ENCODE measurements at regions not wholly inside any gene's neighbourhood (a gene's known extent, or its start where the extent isn't known, plus 50 kb on each side); places are given as distances from the start of the nearest gene placed in this dataset.

DNA sequence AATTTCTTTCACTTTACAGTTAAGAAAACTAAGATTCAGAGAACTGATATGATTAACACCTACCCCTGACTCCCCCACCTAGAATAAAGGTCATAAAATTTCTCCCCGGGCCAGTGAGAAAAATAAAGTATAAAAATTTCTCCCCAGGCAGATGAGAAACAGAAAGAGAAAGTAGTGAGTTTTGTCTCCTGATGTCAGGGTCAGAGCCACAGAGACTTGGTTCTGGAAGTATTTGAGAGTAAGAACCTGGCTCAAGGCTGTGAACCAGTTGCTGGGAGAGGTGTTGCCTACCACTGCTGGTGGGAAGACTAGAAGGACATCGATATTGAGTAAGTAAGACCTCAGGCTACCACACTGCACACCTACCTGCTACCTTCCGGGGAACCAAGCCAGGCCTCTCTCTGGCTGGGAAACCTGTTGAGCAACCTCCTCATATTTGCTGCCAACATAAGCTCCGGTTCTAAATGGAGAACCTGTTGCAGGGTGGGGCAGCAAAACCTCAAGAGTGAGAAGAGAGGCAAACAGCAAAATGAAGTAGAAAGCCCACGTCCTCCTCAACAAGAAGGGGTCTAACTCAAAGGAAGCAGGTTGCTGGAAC is 104.2 kb upstream of the PUDP start:
- TF ChIP-seq, protein P1, sequence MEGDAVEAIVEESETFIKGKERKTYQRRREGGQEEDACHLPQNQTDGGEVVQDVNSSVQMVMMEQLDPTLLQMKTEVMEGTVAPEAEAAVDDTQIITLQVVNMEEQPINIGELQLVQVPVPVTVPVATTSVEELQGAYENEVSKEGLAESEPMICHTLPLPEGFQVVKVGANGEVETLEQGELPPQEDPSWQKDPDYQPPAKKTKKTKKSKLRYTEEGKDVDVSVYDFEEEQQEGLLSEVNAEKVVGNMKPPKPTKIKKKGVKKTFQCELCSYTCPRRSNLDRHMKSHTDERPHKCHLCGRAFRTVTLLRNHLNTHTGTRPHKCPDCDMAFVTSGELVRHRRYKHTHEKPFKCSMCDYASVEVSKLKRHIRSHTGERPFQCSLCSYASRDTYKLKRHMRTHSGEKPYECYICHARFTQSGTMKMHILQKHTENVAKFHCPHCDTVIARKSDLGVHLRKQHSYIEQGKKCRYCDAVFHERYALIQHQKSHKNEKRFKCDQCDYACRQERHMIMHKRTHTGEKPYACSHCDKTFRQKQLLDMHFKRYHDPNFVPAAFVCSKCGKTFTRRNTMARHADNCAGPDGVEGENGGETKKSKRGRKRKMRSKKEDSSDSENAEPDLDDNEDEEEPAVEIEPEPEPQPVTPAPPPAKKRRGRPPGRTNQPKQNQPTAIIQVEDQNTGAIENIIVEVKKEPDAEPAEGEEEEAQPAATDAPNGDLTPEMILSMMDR (IDR thresholded peaks at IDR 0.05; ENCODE audit: borderline replicate concordance), result no peak
- intact Hi-C loops (cut with micrococcal nuclease), result no loop called here
- H3K27me3 ChIP-seq (ENCODE audit: low read depth), result no peaks in the 10 kb centered on the region
- H3K9me3 ChIP-seq (replicated peaks), result peaks cover 9% of the 10 kb centered on the region
- no peak overlapping the region for H3K27ac ChIP-seq (replicated peaks)
- no peak for DNase-seq
- no peaks in the 10 kb centered on the region for H3K36me3 ChIP-seq
- H3K4me1 ChIP-seq, result no peaks in the 10 kb centered on the region
- H3K4me3 ChIP-seq, result no peak overlapping the region

DNA sequence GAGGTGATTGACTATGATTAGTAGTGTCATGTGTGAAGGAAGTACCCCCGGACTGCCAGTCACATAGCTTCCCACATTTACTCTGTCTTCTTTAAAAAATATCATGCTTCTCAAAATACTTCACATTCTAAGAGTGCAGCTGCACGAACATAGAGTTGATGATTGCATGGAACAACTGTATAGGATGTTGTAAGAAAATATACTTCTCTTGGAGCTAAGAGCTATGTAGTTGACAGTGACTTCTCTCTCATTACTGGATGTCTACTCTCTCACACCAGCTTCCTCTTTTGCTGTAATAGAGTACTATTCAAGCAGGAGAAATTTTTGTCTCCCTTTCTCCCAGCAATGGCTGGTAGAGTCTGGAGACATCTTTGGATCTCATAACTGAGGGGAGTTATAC is 99.4 kb upstream of the PUDP start:
- Histone ChIP-seq H3K4me1 (no peaks in the 10 kb centered on the region), H3K27me3 (ENCODE audit: low read depth) (no peaks in the 10 kb centered on the region), H3K27ac (replicated peaks) (no peak overlapping the region), H3K9me3 (replicated peaks) (peaks cover 9% of the 10 kb centered on the region), H3K4me3 (no peak overlapping the region), H3K36me3 (no peaks in the 10 kb centered on the region)
- intact Hi-C loops (cut with micrococcal nuclease), result no loop called here
- TF ChIP-seq, protein P1 (IDR thresholded peaks at IDR 0.05; ENCODE audit: borderline replicate concordance), result no peak
- no peak for DNase-seq

DNA sequence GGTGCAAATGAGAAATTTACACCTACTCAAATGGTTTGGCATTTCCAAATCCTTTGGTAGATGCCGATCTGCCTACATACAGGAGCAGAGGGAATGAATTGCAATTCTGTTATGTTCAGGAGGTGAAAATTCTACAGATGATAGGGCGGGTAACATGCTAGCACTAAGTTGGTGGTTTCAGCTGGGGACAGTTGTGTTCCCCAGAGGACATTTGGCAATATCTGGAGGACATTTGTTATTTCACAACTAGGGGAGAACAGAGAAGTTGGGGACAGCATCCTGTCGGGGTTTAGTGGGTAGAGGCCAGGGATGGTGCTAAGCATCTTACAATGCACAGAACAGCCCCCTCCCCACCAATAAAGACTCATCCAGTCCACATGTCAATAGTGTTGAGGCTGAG is 96.5 kb upstream of the PUDP start:
- no peak for DNase-seq
- Histone ChIP-seq H3K27ac (replicated peaks) (no peak overlapping the region), H3K9me3 (replicated peaks) (peaks cover 6% of the 10 kb centered on the region), H3K27me3 (ENCODE audit: low read depth) (no peaks in the 10 kb centered on the region), H3K4me3 (no peak overlapping the region), H3K36me3 (no peaks in the 10 kb centered on the region), H3K4me1 (no peaks in the 10 kb centered on the region)
- intact Hi-C loops (cut with micrococcal nuclease), result no loop called here
- TF ChIP-seq, protein P1 (IDR thresholded peaks at IDR 0.05; ENCODE audit: borderline replicate concordance), result no peak

DNA sequence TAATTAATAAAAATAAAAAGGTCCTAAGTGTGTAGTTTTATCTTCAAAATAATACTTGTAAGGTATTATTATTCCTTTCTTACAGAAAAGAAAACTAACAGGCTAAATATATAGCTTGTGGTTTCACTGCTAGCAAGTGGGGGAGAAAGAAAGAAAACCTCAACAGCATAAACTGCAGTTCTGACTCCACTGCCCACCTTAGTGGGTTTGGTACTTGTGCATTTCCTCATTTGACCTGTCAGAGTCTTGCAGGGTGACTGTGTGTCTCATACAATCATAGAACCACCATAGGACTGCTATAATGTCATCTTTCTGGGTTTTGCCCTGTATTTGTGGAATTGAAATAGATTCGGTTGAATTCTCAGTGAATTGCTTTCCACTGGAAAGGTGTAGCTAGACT is 94.7 kb upstream of the PUDP start:
- Histone ChIP-seq H3K4me3 (no peak overlapping the region), H3K27me3 (ENCODE audit: low read depth) (no peaks in the 10 kb centered on the region), H3K4me1 (no peaks in the 10 kb centered on the region), H3K9me3 (replicated peaks) (no peaks in the 10 kb centered on the region), H3K27ac (replicated peaks) (no peak overlapping the region), H3K36me3 (no peaks in the 10 kb centered on the region)
- TF ChIP-seq, protein P1 (IDR thresholded peaks at IDR 0.05; ENCODE audit: borderline replicate concordance), result no peak
- DNase-seq, result no peak
- intact Hi-C loops (cut with micrococcal nuclease), result no loop called here

DNA sequence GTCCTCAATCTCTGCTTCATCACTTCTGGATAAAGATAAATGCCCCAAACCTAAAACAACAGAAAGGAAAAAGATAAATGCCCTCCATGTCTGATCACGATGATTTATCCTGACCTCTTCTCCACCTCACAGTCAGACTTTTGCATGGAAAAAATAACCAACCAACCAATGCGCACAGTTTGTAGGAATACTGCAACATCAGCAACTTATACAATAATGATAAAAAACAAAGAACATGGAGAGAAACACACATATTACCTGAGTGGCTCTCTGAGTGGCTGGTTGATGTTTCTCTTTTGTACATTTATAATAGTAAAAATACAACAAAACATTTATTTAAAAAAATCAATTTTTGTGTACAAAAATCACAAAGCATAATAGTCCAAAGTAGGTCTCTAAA is 93.0 kb upstream of the PUDP start:
- TF ChIP-seq, protein P1 (IDR thresholded peaks at IDR 0.05; ENCODE audit: borderline replicate concordance), result no peak
- H3K9me3 ChIP-seq (replicated peaks), result no peaks in the 10 kb centered on the region
- no peak for DNase-seq
- H3K4me1 ChIP-seq, result no peaks in the 10 kb centered on the region
- no peaks in the 10 kb centered on the region for H3K36me3 ChIP-seq
- H3K27ac ChIP-seq (replicated peaks), result no peak overlapping the region
- no peaks in the 10 kb centered on the region for H3K27me3 ChIP-seq (ENCODE audit: low read depth)
- H3K4me3 ChIP-seq, result no peak overlapping the region
- intact Hi-C loops (cut with micrococcal nuclease), result no loop called here
